Mucosa of stomach (tissue), 1 donor: ENCODE measurements at regions not wholly inside any gene's neighbourhood (a gene's known extent, or its start where the extent isn't known, plus 50 kb on each side); places are given as distances from the start of the nearest gene placed in this dataset.

Experiments
- H3K27me3 ChIP-seq: one replicate; pipeline ENCODE4 v1.7.0; 2013; ENCODE audit warnings: mild to moderate bottlenecking, low read length; ENCODE audit not compliant: control insufficient read depth, insufficient read depth
- H3K36me3 ChIP-seq: one replicate; pipeline ENCODE4 v1.7.0; 2013; ENCODE audit warnings: low read length; ENCODE audit not compliant: control insufficient read depth, insufficient read depth
- H3K4me1 ChIP-seq: one replicate; pipeline ENCODE4 v1.7.0; 2013; ENCODE audit warnings: mild to moderate bottlenecking, low read length; ENCODE audit not compliant: control insufficient read depth, insufficient read depth
- H3K4me3 ChIP-seq: one replicate; pipeline ENCODE4 v1.7.0; 2013; ENCODE audit warnings: low read length
- H3K9ac ChIP-seq: one replicate; pipeline ENCODE4 v1.7.0; 2013; ENCODE audit warnings: mild to moderate bottlenecking, low read length, moderate library complexity
- H3K9me3 ChIP-seq: one replicate; pipeline ENCODE4 v1.7.0; 2013; ENCODE audit warnings: mild to moderate bottlenecking, low read length, moderate library complexity; ENCODE audit not compliant: control insufficient read depth
- donor health status: Pancreatic carcinoma.

DNA sequence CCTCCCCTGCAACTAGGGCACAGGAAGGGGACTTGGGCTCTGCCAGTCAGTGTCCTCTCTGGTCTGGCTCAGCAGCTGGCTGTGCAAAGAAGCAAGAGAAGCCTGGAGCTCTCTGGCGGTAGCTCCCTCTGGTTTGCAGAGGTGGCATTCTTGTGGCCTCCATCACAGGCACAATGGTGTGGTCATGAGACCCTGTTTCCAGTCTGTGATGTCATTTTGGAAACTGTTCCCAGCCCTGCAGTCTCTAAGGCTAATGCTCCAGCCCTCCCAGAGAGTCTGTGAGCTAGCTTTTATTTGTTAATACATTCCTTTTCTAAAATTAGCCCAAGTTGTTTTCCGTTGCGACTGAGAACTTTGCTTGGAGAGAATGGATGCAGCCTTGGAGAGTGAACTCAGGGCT lies 69.5 kb upstream of the FOXQ1 start:
- Histone ChIP-seq H3K9me3 (no peaks in the 10 kb centered on the region), H3K9ac (no peak overlapping the region), H3K36me3 (no peaks in the 10 kb centered on the region), H3K4me3 (no peak overlapping the region), H3K4me1 (peaks cover 11% of the 10 kb centered on the region), H3K27me3 (no peaks in the 10 kb centered on the region)

DNA sequence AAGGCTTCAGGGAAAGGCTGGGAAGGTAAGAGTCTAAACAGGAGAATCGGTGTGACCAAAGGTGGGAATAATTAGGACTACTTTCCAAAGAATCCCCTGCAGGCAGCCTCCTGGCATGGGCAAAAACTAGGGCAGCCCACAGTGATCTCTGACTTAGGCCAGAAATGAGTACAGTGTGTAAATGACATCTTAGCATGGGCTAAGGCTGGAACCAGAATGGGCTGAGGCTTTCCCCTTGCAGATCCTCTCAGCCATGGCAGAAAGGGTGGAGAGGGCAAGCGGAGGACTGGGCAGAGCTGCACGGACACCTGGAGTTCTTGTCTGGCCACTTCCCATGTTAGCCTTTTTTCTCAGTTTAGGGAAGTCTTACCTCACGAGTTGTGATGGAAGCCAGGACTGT lies 69.9 kb upstream of the FOXQ1 start:
- H3K36me3 ChIP-seq = no peaks in the 10 kb centered on the region
- H3K9me3 ChIP-seq = no peaks in the 10 kb centered on the region
- H3K4me3 ChIP-seq = no peak overlapping the region

DNA sequence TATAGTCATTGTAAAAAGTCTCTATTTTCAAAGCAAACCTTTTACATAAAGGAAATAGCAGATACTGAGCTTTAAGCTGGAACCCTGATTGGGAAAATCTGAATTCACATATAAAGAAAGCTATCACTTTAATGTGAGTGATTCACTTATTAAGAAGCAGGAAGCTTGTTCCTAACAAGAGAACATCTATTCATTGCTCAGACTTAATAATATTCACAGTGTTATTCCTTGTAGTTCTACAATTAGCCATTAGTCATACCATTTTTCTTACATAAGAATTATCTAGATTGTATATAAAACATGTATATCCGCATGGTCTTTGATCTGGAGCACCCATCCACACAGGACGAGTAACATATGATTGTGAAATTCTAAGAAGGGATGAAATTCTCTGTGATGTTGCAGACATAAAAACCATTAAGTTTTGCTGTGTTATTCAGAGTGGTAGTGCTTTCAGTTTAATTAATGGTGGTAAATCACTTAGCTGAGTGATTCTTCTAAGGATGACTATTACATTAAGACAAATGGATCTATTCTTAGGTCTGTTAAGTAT lies 71.1 kb upstream of the FOXQ1 start:
- Histone ChIP-seq H3K27me3 (no peaks in the 10 kb centered on the region), H3K9ac (no peak overlapping the region)

More for the DNA sequence above, 69.9 kb upstream of the FOXQ1 start:
- Histone ChIP-seq H3K27me3 (no peaks in the 10 kb centered on the region), H3K9ac (no peak overlapping the region), H3K4me1 (peaks cover 11% of the 10 kb centered on the region)

DNA sequence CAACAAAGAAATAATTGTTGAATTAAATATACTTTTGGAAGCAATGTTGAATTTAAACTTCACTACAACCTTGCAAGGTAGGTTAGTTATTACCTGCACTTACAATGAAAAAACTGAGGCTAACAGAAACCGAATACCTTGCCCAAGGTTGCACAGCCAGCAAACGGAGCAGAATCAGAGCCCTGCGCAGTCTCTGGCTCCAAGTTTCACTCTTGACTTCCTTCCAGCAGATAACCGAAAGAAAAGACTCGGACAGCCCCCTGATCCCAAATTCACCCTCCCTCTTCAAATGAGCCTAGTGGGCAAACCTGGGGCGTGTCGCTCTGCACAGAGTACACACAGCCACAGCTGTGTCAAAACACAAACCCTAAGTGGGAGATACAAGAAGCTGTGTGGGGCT lies 72.1 kb upstream of the FOXQ1 start:
- no peak overlapping the region for H3K4me3 ChIP-seq
- no peak overlapping the region for H3K9ac ChIP-seq
- H3K4me1 ChIP-seq = peaks cover 11% of the 10 kb centered on the region
- no peaks in the 10 kb centered on the region for H3K27me3 ChIP-seq
- no peaks in the 10 kb centered on the region for H3K36me3 ChIP-seq
- H3K9me3 ChIP-seq = no peaks in the 10 kb centered on the region

More for the DNA sequence above, 71.1 kb upstream of the FOXQ1 start:
- Histone ChIP-seq H3K4me3 (no peak overlapping the region), H3K9me3 (no peaks in the 10 kb centered on the region), H3K4me1 (peaks cover 11% of the 10 kb centered on the region), H3K36me3 (no peaks in the 10 kb centered on the region)

DNA sequence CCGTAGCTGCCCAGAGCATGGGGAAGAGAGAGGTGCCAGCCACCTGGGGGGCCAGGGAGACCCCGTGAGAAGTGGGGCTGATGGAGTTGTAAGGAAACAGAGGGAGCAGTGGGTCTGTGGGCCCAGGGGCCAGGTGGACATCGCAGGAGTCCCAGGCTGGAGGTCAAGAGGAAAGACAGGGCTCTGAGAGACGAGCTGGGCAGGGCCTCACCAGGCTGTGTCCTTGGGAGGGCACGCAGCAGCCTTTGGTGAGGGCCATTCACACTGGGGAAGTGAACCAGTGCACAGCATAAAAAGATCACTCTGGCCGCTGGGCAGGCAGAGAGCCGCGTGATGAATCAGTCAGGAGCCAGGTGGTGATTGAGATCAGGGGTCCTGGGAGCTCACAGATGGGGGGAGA lies 73.9 kb upstream of the FOXQ1 start:
- no peak overlapping the region for H3K9ac ChIP-seq
- no peaks in the 10 kb centered on the region for H3K27me3 ChIP-seq
- H3K9me3 ChIP-seq = no peaks in the 10 kb centered on the region
- no peaks in the 10 kb centered on the region for H3K36me3 ChIP-seq
- H3K4me3 ChIP-seq = no peak overlapping the region
- H3K4me1 ChIP-seq = peaks cover 11% of the 10 kb centered on the region

DNA sequence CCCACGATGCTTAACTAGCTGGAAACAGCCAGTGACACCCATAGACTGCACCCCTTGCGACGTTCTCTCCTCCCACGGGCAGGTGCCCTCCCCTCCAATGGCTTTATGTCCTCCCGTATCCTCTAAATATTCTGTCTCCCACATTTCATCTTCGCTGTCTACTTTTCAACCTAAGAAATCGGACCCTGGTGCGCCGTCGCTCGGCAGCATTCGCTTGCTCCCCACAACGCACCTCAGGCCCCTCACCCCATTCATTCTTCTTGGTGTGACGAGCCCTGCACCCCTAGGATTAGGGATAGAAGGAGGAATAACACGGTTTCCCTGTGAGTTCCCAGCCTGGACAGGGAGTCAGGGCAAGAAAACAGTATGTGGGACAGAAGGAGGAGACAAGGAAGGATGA lies 74.3 kb upstream of the FOXQ1 start:
- no peaks in the 10 kb centered on the region for H3K36me3 ChIP-seq
- no peak overlapping the region for H3K9ac ChIP-seq
- peaks cover 11% of the 10 kb centered on the region for H3K4me1 ChIP-seq
- no peak overlapping the region for H3K4me3 ChIP-seq
- no peaks in the 10 kb centered on the region for H3K27me3 ChIP-seq
- H3K9me3 ChIP-seq = no peaks in the 10 kb centered on the region

DNA sequence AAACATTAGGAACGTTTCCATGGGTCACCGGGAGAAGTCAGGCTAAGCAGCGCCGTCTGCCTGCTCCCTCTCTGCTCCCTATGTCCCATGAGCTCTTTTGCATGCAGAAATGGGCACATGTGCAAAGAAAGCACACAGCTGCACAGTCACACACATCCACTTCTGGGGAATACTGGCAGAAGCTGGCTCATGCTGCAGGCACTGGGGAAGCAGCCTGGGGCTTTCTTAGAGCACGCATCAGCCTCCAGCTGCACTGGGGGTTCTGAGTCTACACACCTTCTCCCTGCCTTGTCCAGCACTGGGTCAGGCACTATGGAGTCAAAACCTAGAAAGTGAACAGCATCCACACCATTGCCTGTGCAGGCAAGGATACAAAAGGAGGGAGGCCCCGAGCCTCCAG lies 76.1 kb upstream of the FOXQ1 start:
- Histone ChIP-seq H3K9me3 (no peaks in the 10 kb centered on the region), H3K27me3 (no peaks in the 10 kb centered on the region), H3K4me3 (no peak overlapping the region), H3K36me3 (no peaks in the 10 kb centered on the region), H3K9ac (no peak overlapping the region), H3K4me1 (peaks cover 20% of the 10 kb centered on the region)

DNA sequence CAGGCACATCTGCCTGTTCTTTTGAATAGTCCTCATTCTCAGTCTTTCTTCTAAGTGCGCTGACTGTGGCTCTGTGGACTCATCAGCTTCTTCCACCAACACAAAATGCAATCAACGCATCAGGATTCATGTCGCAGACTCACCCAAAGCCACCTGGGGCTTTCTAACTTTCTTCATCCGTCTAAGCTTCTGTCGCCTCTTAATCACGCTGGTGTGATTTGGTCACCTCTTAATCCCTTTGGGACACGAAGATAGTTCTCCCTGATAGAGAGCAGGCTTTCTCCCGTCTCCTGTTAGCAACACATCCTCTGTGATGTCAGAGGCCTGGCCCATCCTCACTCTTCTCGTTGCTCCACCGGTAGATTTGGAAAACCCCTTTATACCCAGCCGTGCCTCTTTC lies 78.0 kb upstream of the FOXQ1 start:
- no peaks in the 10 kb centered on the region for H3K36me3 ChIP-seq
- H3K4me3 ChIP-seq = no peak overlapping the region
- H3K27me3 ChIP-seq = no peaks in the 10 kb centered on the region
- H3K9me3 ChIP-seq = no peaks in the 10 kb centered on the region
- peaks cover 24% of the 10 kb centered on the region for H3K4me1 ChIP-seq
- no peak overlapping the region for H3K9ac ChIP-seq

DNA sequence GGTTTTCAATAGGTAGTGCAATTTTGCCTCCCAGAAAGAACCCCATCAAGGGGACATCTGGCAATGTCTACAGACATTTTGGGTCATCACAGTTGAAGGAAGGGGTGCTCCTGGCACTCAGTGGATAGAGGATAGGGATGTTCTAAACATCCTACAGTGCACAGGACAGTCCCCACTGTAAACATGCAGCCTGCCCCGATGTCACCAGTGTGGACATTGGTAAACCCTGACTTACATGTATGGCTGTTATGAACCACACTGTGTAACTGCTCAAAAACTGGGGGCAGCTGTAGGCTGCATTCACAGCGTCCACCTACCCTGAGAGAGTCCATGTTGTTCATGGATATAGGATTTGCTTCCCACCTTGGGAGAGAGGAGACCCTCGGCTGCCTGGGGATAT lies 79.3 kb upstream of the FOXQ1 start:
- Histone ChIP-seq H3K9me3 (no peaks in the 10 kb centered on the region), H3K4me1 (peaks cover 34% of the 10 kb centered on the region), H3K4me3 (no peak overlapping the region), H3K27me3 (no peaks in the 10 kb centered on the region), H3K9ac (no peak overlapping the region), H3K36me3 (no peaks in the 10 kb centered on the region)

DNA sequence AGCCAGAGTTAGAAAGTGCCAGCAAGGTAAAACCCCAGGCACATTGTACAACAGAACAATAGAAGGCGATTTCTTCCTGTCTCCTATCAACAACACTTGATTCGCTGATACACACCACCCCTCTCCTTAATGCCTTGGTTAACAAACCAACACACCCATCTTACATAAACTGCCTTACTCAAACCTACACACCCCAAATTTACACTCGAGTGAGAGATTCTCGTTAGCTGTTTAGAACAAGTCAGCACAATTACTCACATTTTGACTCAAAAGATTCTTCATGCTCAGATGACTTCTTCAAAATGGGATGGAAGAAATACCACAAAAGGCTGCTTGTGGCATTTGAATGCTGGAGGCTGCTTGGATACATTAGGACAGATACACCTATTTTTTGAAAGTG lies 80.0 kb upstream of the FOXQ1 start:
- H3K36me3 ChIP-seq = no peaks in the 10 kb centered on the region
- H3K27me3 ChIP-seq = no peaks in the 10 kb centered on the region
- no peak overlapping the region for H3K4me3 ChIP-seq
- H3K9ac ChIP-seq = no peak overlapping the region
- peaks cover 37% of the 10 kb centered on the region for H3K4me1 ChIP-seq
- no peaks in the 10 kb centered on the region for H3K9me3 ChIP-seq

DNA sequence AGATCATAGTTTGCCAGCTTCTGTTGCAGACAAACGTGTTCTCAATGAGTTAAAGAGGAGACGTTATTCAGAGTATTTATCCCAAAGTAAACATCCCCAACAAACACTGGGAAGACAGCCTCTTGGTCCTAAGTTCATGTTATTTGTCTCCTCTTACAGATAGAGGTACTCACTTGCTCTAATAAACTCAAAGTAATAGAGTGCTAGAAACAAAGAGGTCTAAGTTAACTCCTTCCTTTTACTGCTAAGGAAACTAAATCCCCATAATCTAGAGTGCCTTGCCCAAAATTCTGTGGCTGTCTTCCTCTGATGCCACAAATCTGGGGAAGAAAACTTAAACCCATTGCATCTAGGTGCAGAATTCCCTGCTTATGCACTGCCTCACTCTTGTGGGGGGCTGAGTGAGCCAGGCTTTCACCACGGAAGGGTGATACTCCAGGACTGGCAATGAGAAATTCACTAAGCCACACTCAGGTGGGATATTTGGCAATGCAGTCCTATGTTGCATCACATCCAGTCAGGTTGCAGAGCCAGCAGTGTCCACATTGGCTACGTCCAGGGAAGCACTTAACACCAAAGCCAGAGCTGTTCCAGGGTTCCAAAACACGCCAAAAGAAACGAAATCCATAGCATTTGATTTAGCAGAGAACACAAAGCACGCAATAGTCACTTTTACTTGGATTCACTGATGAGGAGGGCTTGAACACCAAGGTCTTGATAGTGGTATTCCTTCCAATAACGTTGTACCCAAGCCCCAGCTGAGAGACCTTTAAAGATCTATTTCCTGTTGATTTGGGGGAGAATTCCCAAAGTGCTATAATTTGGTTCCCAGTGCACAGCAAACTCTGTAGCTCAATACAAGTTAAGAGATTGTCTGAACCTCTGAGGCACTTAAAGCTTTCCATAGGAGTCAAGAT lies 81.0 kb upstream of the FOXQ1 start:
- Histone ChIP-seq H3K4me3 (no peak overlapping the region), H3K36me3 (no peaks in the 10 kb centered on the region), H3K27me3 (no peaks in the 10 kb centered on the region), H3K9ac (no peak overlapping the region), H3K4me1 (peaks cover 37% of the 10 kb centered on the region), H3K9me3 (no peaks in the 10 kb centered on the region)

DNA sequence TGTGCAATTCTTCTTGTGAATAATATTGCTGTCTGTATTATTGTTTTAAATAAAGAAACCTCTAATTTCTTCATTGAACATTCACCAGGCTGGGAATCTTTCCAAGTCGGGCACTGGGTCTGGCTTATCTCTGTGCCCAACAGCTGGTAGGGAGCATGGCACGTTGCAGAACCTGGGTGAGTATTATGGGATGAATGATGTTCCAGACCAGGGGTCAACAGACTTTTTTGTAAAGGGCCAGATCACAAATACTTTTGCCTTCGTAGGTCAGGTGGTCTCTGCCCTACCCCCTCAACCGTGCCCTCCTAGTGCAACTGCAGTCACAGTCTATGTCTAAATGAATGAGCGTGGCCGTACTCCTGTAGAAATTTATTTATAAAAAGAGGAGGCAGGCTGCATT lies 81.6 kb upstream of the FOXQ1 start:
- Histone ChIP-seq H3K9me3 (no peaks in the 10 kb centered on the region), H3K27me3 (no peaks in the 10 kb centered on the region), H3K9ac (no peak overlapping the region), H3K4me3 (no peak overlapping the region), H3K36me3 (no peaks in the 10 kb centered on the region), H3K4me1 (peaks cover 37% of the 10 kb centered on the region)
